Neural progenitor cell (in vitro differentiated cells): ENCODE measurements at regions not wholly inside any gene's neighbourhood (a gene's known extent, or its start where the extent isn't known, plus 50 kb on each side); places are given as distances from the start of the nearest gene placed in this dataset.

Experiments used
- DNase-seq: peaks from one replicate; pipeline ENCODE4 v3.0.0-alpha.2; 2016; ENCODE audit warnings: low spot score
- H2AFZ ChIP-seq: fragments of 200-600 bp; sonication (generic); replicated peaks from 2 replicates; pipeline ENCODE4 v1.6.1; 2016; ENCODE audit warnings: antibody characterized with exemption
- H3F3A ChIP-seq: fragments of 200-600 bp; sonication (generic); 2 replicates; pipeline ENCODE4 v1.6.1; 2016; ENCODE audit warnings: antibody characterized with exemption, low read depth
- H3K27ac ChIP-seq: fragments of 200-600 bp; sonication (generic); 2 replicates; pipeline ENCODE4 v1.5.1; 2016; ENCODE audit warnings: mild to moderate bottlenecking
- H3K27me3 ChIP-seq: fragments of 200-600 bp; sonication (generic); 2 replicates; pipeline ENCODE4 v1.6.1; 2016; ENCODE audit warnings: mild to moderate bottlenecking, moderate library complexity
- H3K36me3 ChIP-seq: fragments of 200-600 bp; sonication (generic); 2 replicates; pipeline ENCODE4 v1.5.1; 2016
- H3K4me1 ChIP-seq: fragments of 200-600 bp; sonication (generic); 2 replicates; pipeline ENCODE4 v1.6.1; 2016; ENCODE audit warnings: mixed run types
- H3K4me2 ChIP-seq: fragments of 200-600 bp; sonication (generic); 2 replicates; pipeline ENCODE4 v1.6.1; 2016
- H3K4me3 ChIP-seq: fragments of 200-600 bp; sonication (generic); 2 replicates; pipeline ENCODE4 v1.5.1; 2016
- H3K79me2 ChIP-seq: fragments of 200-600 bp; sonication (generic); 2 replicates; pipeline ENCODE4 v1.6.1; 2016; ENCODE audit warnings: low read depth
- H3K9ac ChIP-seq: fragments of 200-600 bp; sonication (generic); 2 replicates; pipeline ENCODE4 v1.6.1; 2016
- H3K9me3 ChIP-seq: fragments of 200-600 bp; sonication (generic); 2 replicates; pipeline ENCODE4 v1.5.1; 2016; ENCODE audit warnings: low read depth
- H4K20me1 ChIP-seq: fragments of 200-600 bp; sonication (generic); 2 replicates; pipeline ENCODE4 v1.6.1; 2016; ENCODE audit warnings: low read depth
- H3K27ac Mint-ChIP-seq: 3 replicates; pipeline ENCODE4 v1.8.0; 2021; ENCODE audit warnings: mixed read lengths
- H3K27me3 Mint-ChIP-seq: 2 replicates; pipeline ENCODE4 v1.8.0; 2022; ENCODE audit warnings: low read depth, mild to moderate bottlenecking, inconsistent platforms, moderate library complexity, mixed read lengths; ENCODE audit not compliant: insufficient read depth
- H3K36me3 Mint-ChIP-seq: 3 replicates; pipeline ENCODE4 v1.8.0; 2021; ENCODE audit warnings: mixed read lengths
- H3K4me1 Mint-ChIP-seq: 3 replicates; pipeline ENCODE4 v1.8.0; 2021; ENCODE audit warnings: mixed read lengths
- H3K4me3 Mint-ChIP-seq: 3 replicates; pipeline ENCODE4 v1.8.0; 2021; ENCODE audit warnings: mild to moderate bottlenecking, moderate library complexity, mixed read lengths
- H3K9me3 Mint-ChIP-seq: 3 replicates; pipeline ENCODE4 v1.8.0; 2020; ENCODE audit warnings: mixed read lengths
- CTCF ChIP-seq: fragments of 200-600 bp; sonication (generic); IDR thresholded peaks from 2 replicates; pipeline ENCODE4 v1.5.1; 2017; ENCODE audit warnings: antibody characterized with exemption, mild to moderate bottlenecking
- EZH2 ChIP-seq: fragments of 200-600 bp; sonication (generic); IDR thresholded peaks from 2 replicates; pipeline ENCODE4 v1.6.1; 2017; ENCODE audit warnings: antibody characterized with exemption, mild to moderate bottlenecking, moderate library complexity
- EZH2phosphoT487 ChIP-seq: fragments of 200-600 bp; sonication (generic); IDR thresholded peaks from 2 replicates; pipeline ENCODE4 v1.6.1; 2017; ENCODE audit warnings: antibody characterized with exemption

GRCh38 chr5:6861036-6861435 is 147.8 kb downstream of the TENT4A start:
- Histone ChIP-seq H4K20me1 (no peaks in the 10 kb centered on the region), H3K36me3 (no peaks in the 10 kb centered on the region), H3K4me3 (no peak overlapping the region), H2AFZ (no peak overlapping the region), H3K4me2 (no peak overlapping the region), H3K9me3 (no peaks in the 10 kb centered on the region), H3K79me2 (no peaks in the 10 kb centered on the region), H3K4me1 (no peaks in the 10 kb centered on the region), H3K27ac (no peak overlapping the region), H3K27me3 (no peaks in the 10 kb centered on the region), H3K9ac (no peak overlapping the region), H3F3A (no peaks in the 10 kb centered on the region)
- no peaks in the 10 kb centered on the region for H3K4me1 Mint-ChIP-seq
- no peak overlapping the region for H3K4me3 Mint-ChIP-seq
- TF ChIP-seq EZH2phosphoT487 (no peak), EZH2 (no peak), CTCF (no peak)
- H3K27ac Mint-ChIP-seq: no peak overlapping the region
- DNase-seq: no peak
- H3K36me3 Mint-ChIP-seq: no peaks in the 10 kb centered on the region
- H3K27me3 Mint-ChIP-seq: no peaks in the 10 kb centered on the region
- peaks cover 8% of the 10 kb centered on the region for H3K9me3 Mint-ChIP-seq

GRCh38 chr5:6861667-6862066 is 148.4 kb downstream of the TENT4A start:
- H3K4me2 ChIP-seq: no peak overlapping the region
- DNase-seq: no peak
- Mint-ChIP-seq H3K36me3 (no peaks in the 10 kb centered on the region), H3K27ac (no peak overlapping the region), H3K27me3 (peaks cover 2% of the 10 kb centered on the region), H3K9me3 (peaks cover 3% of the 10 kb centered on the region), H3K4me3 (no peak overlapping the region), H3K4me1 (no peaks in the 10 kb centered on the region)
- H3K4me3 ChIP-seq: no peak overlapping the region
- no peaks in the 10 kb centered on the region for H3K79me2 ChIP-seq
- no peaks in the 10 kb centered on the region for H3K4me1 ChIP-seq
- no peak overlapping the region for H3K27ac ChIP-seq
- no peaks in the 10 kb centered on the region for H3K36me3 ChIP-seq
- no peaks in the 10 kb centered on the region for H3K9me3 ChIP-seq
- H3F3A ChIP-seq: no peaks in the 10 kb centered on the region
- H4K20me1 ChIP-seq: no peaks in the 10 kb centered on the region
- H2AFZ ChIP-seq: no peak overlapping the region
- H3K9ac ChIP-seq: no peak overlapping the region
- no peaks in the 10 kb centered on the region for H3K27me3 ChIP-seq
- TF ChIP-seq EZH2 (no peak), EZH2phosphoT487 (no peak), CTCF (no peak)

GRCh38 chr5:6862306-6862705 is 149.1 kb downstream of the TENT4A start:
- no peak overlapping the region for H3K9ac ChIP-seq
- peaks cover 3% of the 10 kb centered on the region for H3K9me3 Mint-ChIP-seq
- no peaks in the 10 kb centered on the region for H3K27me3 ChIP-seq
- H3K4me3 ChIP-seq: no peak overlapping the region
- no peaks in the 10 kb centered on the region for H3K4me1 ChIP-seq
- H3K79me2 ChIP-seq: no peaks in the 10 kb centered on the region
- peaks cover 2% of the 10 kb centered on the region for H3K27me3 Mint-ChIP-seq
- no peaks in the 10 kb centered on the region for H4K20me1 ChIP-seq
- no peak for DNase-seq
- no peaks in the 10 kb centered on the region for H3K9me3 ChIP-seq
- no peaks in the 10 kb centered on the region for H3K4me1 Mint-ChIP-seq
- no peak overlapping the region for H3K4me3 Mint-ChIP-seq
- no peak overlapping the region for H3K27ac ChIP-seq
- H3K4me2 ChIP-seq: no peak overlapping the region
- H2AFZ ChIP-seq: no peak overlapping the region
- no peaks in the 10 kb centered on the region for H3F3A ChIP-seq
- H3K27ac Mint-ChIP-seq: no peak overlapping the region
- no peaks in the 10 kb centered on the region for H3K36me3 Mint-ChIP-seq
- TF ChIP-seq CTCF (no peak), EZH2phosphoT487 (no peak), EZH2 (no peak)
- H3K36me3 ChIP-seq: no peaks in the 10 kb centered on the region

DNA sequence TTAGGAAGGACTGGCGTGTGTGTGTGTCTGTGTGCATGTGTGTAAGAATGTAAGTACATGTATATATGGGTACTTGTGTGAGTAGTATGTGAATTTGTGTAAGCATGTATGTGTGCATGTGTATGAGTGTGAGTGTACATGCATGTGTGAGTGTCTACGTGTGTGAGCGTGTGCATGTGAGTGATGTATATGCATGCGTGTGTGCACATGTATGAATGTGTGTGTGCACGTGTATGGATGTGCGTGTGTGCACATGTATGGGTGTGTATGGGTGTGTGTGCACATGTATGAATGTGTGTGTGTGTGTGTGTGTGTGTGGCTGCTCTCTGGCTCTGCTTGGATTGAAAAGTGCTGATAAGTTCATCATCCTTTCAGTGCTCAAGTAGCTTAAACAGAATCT is 154.5 kb downstream of the TENT4A start:
- no peak overlapping the region for H2AFZ ChIP-seq
- H4K20me1 ChIP-seq: no peaks in the 10 kb centered on the region
- H3K4me1 Mint-ChIP-seq: peaks cover 5% of the 10 kb centered on the region
- no peak overlapping the region for H3K27ac Mint-ChIP-seq
- no peaks in the 10 kb centered on the region for H3K9me3 Mint-ChIP-seq
- H3K4me3 Mint-ChIP-seq: no peak overlapping the region
- no peaks in the 10 kb centered on the region for H3K36me3 ChIP-seq
- TF ChIP-seq EZH2: no peak
- TF ChIP-seq CTCF: no peak
- no peak for TF ChIP-seq EZH2phosphoT487
- no peaks in the 10 kb centered on the region for H3K79me2 ChIP-seq
- peaks cover 2% of the 10 kb centered on the region for H3K27me3 Mint-ChIP-seq
- no peak overlapping the region for H3K27ac ChIP-seq
- no peak overlapping the region for H3K9ac ChIP-seq
- no peak overlapping the region for H3K4me2 ChIP-seq
- H3K27me3 ChIP-seq: no peaks in the 10 kb centered on the region
- H3K4me1 ChIP-seq: no peaks in the 10 kb centered on the region
- H3K36me3 Mint-ChIP-seq: no peaks in the 10 kb centered on the region
- no peak for DNase-seq
- H3F3A ChIP-seq: no peaks in the 10 kb centered on the region
- H3K4me3 ChIP-seq: no peak overlapping the region
- no peaks in the 10 kb centered on the region for H3K9me3 ChIP-seq
